Liver (tissue), 7 donors: ENCODE measurements at regions not wholly inside any gene's neighbourhood (a gene's known extent, or its start where the extent isn't known, plus 50 kb on each side); places are given as distances from the start of the nearest gene placed in this dataset.

ENCODE experiments used
- DNase-seq: peaks from one replicate; pipeline ENCODE4 v3.0.0-alpha.2; 2017; ENCODE audit warnings: low spot score
- H3K27ac ChIP-seq, 2 donors: one replicate each; pipeline ENCODE4 v1.7.0; 2013; ENCODE audit warnings: inconsistent platforms in 2 of 2, low read length in 2 of 2, control low read depth in 1 of 2, low read depth in 1 of 2, mild to moderate bottlenecking in 1 of 2
- H3K27me3 ChIP-seq, 4 donors: one replicate each; pipeline versions ENCODE4 v1.6.1 to v1.7.0; 2013; ENCODE audit warnings: low read length in 3 of 4, inconsistent platforms in 1 of 4, mild to moderate bottlenecking in 1 of 4, moderate library complexity in 1 of 4; ENCODE audit not compliant: control insufficient read depth in 4 of 4, insufficient read depth in 4 of 4
- H3K36me3 ChIP-seq, 4 donors: one replicate each; pipeline versions ENCODE4 v1.6.1 to v1.7.0; 2013; ENCODE audit warnings: low read length in 3 of 4, mild to moderate bottlenecking in 3 of 4, low read depth in 1 of 4, moderate library complexity in 1 of 4; ENCODE audit not compliant: control insufficient read depth in 4 of 4, insufficient read depth in 3 of 4
- H3K4me1 ChIP-seq, 4 donors: one replicate each; pipeline versions ENCODE4 v1.6.1 to v1.7.0; 2013; ENCODE audit warnings: low read length in 3 of 4, mild to moderate bottlenecking in 3 of 4, moderate library complexity in 1 of 4; ENCODE audit not compliant: control insufficient read depth in 4 of 4, insufficient read depth in 4 of 4
- H3K4me3 ChIP-seq, 3 donors: one replicate each; pipeline versions ENCODE4 v1.6.1 to v1.7.0; 2013; ENCODE audit warnings: low read length in 3 of 3, control low read depth in 1 of 3, low read depth in 1 of 3, mild to moderate bottlenecking in 1 of 3
- H3K9ac ChIP-seq, 2 donors: one replicate each; pipeline ENCODE4 v1.7.0; 2013; ENCODE audit warnings: low read length in 2 of 2, mild to moderate bottlenecking in 2 of 2, moderate library complexity in 2 of 2, control low read depth in 1 of 2, low read depth in 1 of 2
- H3K9me3 ChIP-seq, 4 donors: one replicate each; pipeline versions ENCODE4 v1.6.1 to v1.7.0; 2013; ENCODE audit warnings: low read length in 3 of 4; ENCODE audit not compliant: control insufficient read depth in 4 of 4
- ATF3 ChIP-seq: IDR thresholded peaks from 2 replicates; pipeline ENCODE4 v1.6.1; 2016; ENCODE audit warnings: antibody characterized with exemption
- EGR1 ChIP-seq, 2 donors: IDR thresholded peaks; 2 replicates each; pipeline ENCODE4 v1.6.1; 2016 to 2018; ENCODE audit warnings: antibody characterized with exemption in 2 of 2, low read depth in 2 of 2
- FOXA2 ChIP-seq: IDR thresholded peaks from 2 replicates; pipeline ENCODE4 v1.6.1; 2016; ENCODE audit warnings: antibody characterized with exemption
- GABPA ChIP-seq, 2 donors: IDR thresholded peaks in 1 of 2; conservative IDR thresholded peaks in 1 of 2; 2 replicates each; pipeline ENCODE4 v1.6.1; 2016; ENCODE audit warnings: antibody characterized with exemption in 2 of 2, mild to moderate bottlenecking in 1 of 2, moderate library complexity in 1 of 2
- HNF4A ChIP-seq, 2 donors: conservative IDR thresholded peaks; 2 replicates each; pipeline ENCODE4 v1.6.1; 2016; ENCODE audit warnings: antibody characterized with exemption in 2 of 2, mild to moderate bottlenecking in 2 of 2
- HNF4G ChIP-seq: IDR thresholded peaks from 2 replicates; pipeline ENCODE4 v1.6.1; 2016; ENCODE audit warnings: antibody characterized with exemption
- JUND ChIP-seq, 2 donors: IDR thresholded peaks; 2 replicates each; pipeline ENCODE4 v1.6.1; 2016; ENCODE audit warnings: antibody characterized with exemption in 2 of 2
- MAX ChIP-seq: IDR thresholded peaks from 2 replicates; pipeline ENCODE4 v1.6.1; 2016; ENCODE audit warnings: antibody characterized with exemption
- NR2F2 ChIP-seq: IDR thresholded peaks from 2 replicates; pipeline ENCODE4 v1.6.1; 2016; ENCODE audit warnings: antibody characterized with exemption
- RAD21 ChIP-seq, 2 donors: IDR thresholded peaks; 2 replicates each; pipeline ENCODE4 v1.6.1; 2016; ENCODE audit warnings: antibody characterized with exemption in 2 of 2, mild to moderate bottlenecking in 2 of 2
- REST ChIP-seq: IDR thresholded peaks from 2 replicates; pipeline ENCODE4 v1.6.1; 2016; ENCODE audit warnings: antibody characterized with exemption, mild to moderate bottlenecking
- RXRA ChIP-seq, 2 donors: IDR thresholded peaks; 2 replicates each; pipeline ENCODE4 v1.6.1; 2017 to 2018; ENCODE audit warnings: antibody characterized with exemption in 2 of 2, mild to moderate bottlenecking in 1 of 2
- SP1 ChIP-seq: IDR thresholded peaks from 2 replicates; pipeline ENCODE4 v1.6.1; 2018; ENCODE audit warnings: antibody characterized with exemption, mild to moderate bottlenecking
- TAF1 ChIP-seq: conservative IDR thresholded peaks from 2 replicates; pipeline ENCODE4 v1.6.1; 2016; ENCODE audit warnings: antibody characterized with exemption, mild to moderate bottlenecking
- ZBTB33 ChIP-seq: IDR thresholded peaks from 2 replicates; pipeline ENCODE4 v1.6.1; 2016; ENCODE audit warnings: antibody characterized with exemption
- WGBS: extraction: QIAGEN DNeasy Blood & Tissue Kit; methylation state at CpG from one replicate; pipeline ENCODE4 v1.1.7; 2013; 5-methylcytosine and 5-hydroxymethylcytosine counted together
- donor health status: healthy.
- donor health status: healthy.
- donor health status: healthy.
- donor health status: healthy.

GRCh38 chr2:235230821-235231601, 262.8 kb upstream of the AGAP1 start:
- Histone ChIP-seq H3K27ac (no peak overlapping the region), H3K4me1 (no peaks in the 10 kb centered on the region), H3K36me3 (no peaks in the 10 kb centered on the region), H3K9me3 (no peaks in the 10 kb centered on the region), H3K9ac (no peak overlapping the region), H3K27me3 (peaks cover 0 to 5% (median 1%) of the 10 kb centered on the region in 4 donors), H3K4me3 (no peak overlapping the region)
- DNase-seq: no peak
- TF ChIP-seq FOXA2 (no peak), ZBTB33 (no peak), ATF3 (no peak), SP1 (no peak), GABPA (IDR thresholded peaks at IDR 0.05 in 1 of 2, conservative IDR thresholded peaks at IDR 0.05 in 1 of 2) (no peak), HNF4A (conservative IDR thresholded peaks at IDR 0.05) (no peak), HNF4G (no peak), RAD21 (IDR thresholded peaks at IDR 0.05) (no peak), MAX (no peak), EGR1 (IDR thresholded peaks at IDR 0.05; ENCODE audit: low read depth in 2 of 2) (no peak), NR2F2 (no peak), RXRA (IDR thresholded peaks at IDR 0.05) (no peak), REST (no peak), JUND (IDR thresholded peaks at IDR 0.05) (no peak), TAF1 (no peak)
- 68% methylated on average over 8 of the region's 8 CpGs for WGBS

GRCh38 chr2:235232449-235233433, 261.1 kb upstream of the AGAP1 start:
- Histone ChIP-seq H3K36me3 (no peaks in the 10 kb centered on the region), H3K27me3 (no peaks in the 10 kb centered on the region), H3K4me3 (no peak overlapping the region), H3K9me3 (no peaks in the 10 kb centered on the region), H3K4me1 (no peaks in the 10 kb centered on the region), H3K9ac (no peak overlapping the region), H3K27ac (no peak overlapping the region)
- TF ChIP-seq RAD21 (IDR thresholded peaks at IDR 0.05) (no peak), SP1 (no peak), JUND (IDR thresholded peaks at IDR 0.05) (no peak), MAX (no peak)
- WGBS: 86% methylated on average over 20 of the region's 20 CpGs
- no peak for DNase-seq
